Mesenchymal stem cell (in vitro differentiated cells and primary cell): ENCODE measurements at regions not wholly inside any gene's neighbourhood (a gene's known extent, or its start where the extent isn't known, plus 50 kb on each side); places are given as distances from the start of the nearest gene placed in this dataset.

Source experiments
- DNase-seq: peaks from one replicate; pipeline ENCODE4 v3.0.0-alpha.2; 2013
- H2AFZ ChIP-seq: one replicate; pipeline ENCODE4 v1.6.1; 2013; ENCODE audit warnings: low read depth, mild to moderate bottlenecking, control low read depth, inconsistent platforms, low read length, moderate library complexity
- H2AK5ac ChIP-seq: 2 replicates; pipeline ENCODE4 v1.6.1; 2013; ENCODE audit warnings: low read length, moderate library complexity, mild to moderate bottlenecking, inconsistent platforms; ENCODE audit not compliant: severe bottlenecking
- H2BK120ac ChIP-seq: one replicate; pipeline ENCODE4 v1.6.1; 2013; ENCODE audit warnings: low read depth, mild to moderate bottlenecking, inconsistent platforms, low read length, moderate library complexity
- H2BK12ac ChIP-seq, 2 experiments: one replicate each; pipeline ENCODE4 v1.6.1; 2013; ENCODE audit warnings: inconsistent platforms in 2 of 2, low read length in 2 of 2, mild to moderate bottlenecking in 2 of 2, moderate library complexity in 2 of 2, control low read depth in 1 of 2
- H2BK15ac ChIP-seq: one replicate; pipeline ENCODE4 v1.6.1; 2013; ENCODE audit warnings: mild to moderate bottlenecking, low read depth, inconsistent platforms; ENCODE audit not compliant: poor library complexity, severe bottlenecking
- H2BK5ac ChIP-seq: 2 replicates; pipeline ENCODE4 v1.6.1; 2013; ENCODE audit warnings: low read depth, mild to moderate bottlenecking, low read length, control low read depth, inconsistent platforms; ENCODE audit not compliant: poor library complexity, severe bottlenecking
- H3K14ac ChIP-seq, 2 experiments: one replicate each; pipeline ENCODE4 v1.6.1; 2013; ENCODE audit warnings: inconsistent platforms in 2 of 2, low read length in 2 of 2, control low read depth in 1 of 2, mild to moderate bottlenecking in 1 of 2, moderate library complexity in 1 of 2
- H3K18ac ChIP-seq, 2 experiments: one replicate each; pipeline ENCODE4 v1.6.1; 2013; ENCODE audit warnings: inconsistent platforms in 2 of 2, low read length in 2 of 2, control low read depth in 1 of 2, low read depth in 1 of 2, mild to moderate bottlenecking in 1 of 2
- H3K23ac ChIP-seq, 2 experiments: one replicate each; pipeline ENCODE4 v1.6.1; 2013; ENCODE audit warnings: inconsistent platforms in 2 of 2, low read length in 2 of 2, mild to moderate bottlenecking in 2 of 2, moderate library complexity in 2 of 2, control low read depth in 1 of 2
- H3K27ac ChIP-seq: 2 replicates; pipeline ENCODE4 v1.5.1; 2013; ENCODE audit warnings: mild to moderate bottlenecking, moderate library complexity, low read length, control low read depth, inconsistent platforms; ENCODE audit not compliant: poor library complexity, severe bottlenecking
- H3K27me3 ChIP-seq, 2 experiments: 2 replicates each; pipeline versions ENCODE4 v1.6.1 to v1.7.0; 2013; ENCODE audit warnings: low read length in 2 of 2, mild to moderate bottlenecking in 2 of 2, moderate library complexity in 2 of 2, control low read depth in 1 of 2, inconsistent platforms in 1 of 2; ENCODE audit not compliant: control insufficient read depth in 1 of 2, insufficient read depth in 1 of 2
- H3K36me3 ChIP-seq, 2 experiments: 2 replicates each; pipeline versions ENCODE4 v1.6.1 to v1.7.0; 2013; ENCODE audit warnings: low read length in 2 of 2, control low read depth in 1 of 2, inconsistent platforms in 1 of 2, low read depth in 1 of 2, mild to moderate bottlenecking in 1 of 2; ENCODE audit not compliant: insufficient read depth in 2 of 2, control insufficient read depth in 1 of 2
- H3K4ac ChIP-seq, 2 experiments: one replicate each; pipeline ENCODE4 v1.6.1; 2013; ENCODE audit warnings: inconsistent platforms in 2 of 2, low read length in 2 of 2, mild to moderate bottlenecking in 2 of 2, moderate library complexity in 2 of 2, control low read depth in 1 of 2, low read depth in 1 of 2
- H3K4me1 ChIP-seq: 2 replicates; pipeline ENCODE4 v1.6.1; 2013; ENCODE audit warnings: low read depth, low read length, control low read depth; ENCODE audit not compliant: control insufficient read depth, insufficient read depth
- H3K4me2 ChIP-seq: 2 replicates; pipeline ENCODE4 v1.6.1; 2013; ENCODE audit warnings: low read length, mild to moderate bottlenecking, inconsistent platforms; ENCODE audit not compliant: poor library complexity, severe bottlenecking
- H3K4me3 ChIP-seq, 2 experiments: 2 replicates each; pipeline versions ENCODE4 v1.5.1 to v1.7.0; 2013; ENCODE audit warnings: low read length in 2 of 2, mild to moderate bottlenecking in 2 of 2, control low read depth in 1 of 2, low read depth in 1 of 2; ENCODE audit not compliant: insufficient read depth in 1 of 2
- H3K79me1 ChIP-seq: replicated peaks from 2 replicates; pipeline ENCODE4 v1.6.1; 2013; ENCODE audit warnings: mild to moderate bottlenecking, control low read depth, low read length, inconsistent platforms; ENCODE audit not compliant: poor library complexity, severe bottlenecking
- H3K9ac ChIP-seq: 2 replicates; pipeline ENCODE4 v1.7.0; 2013; ENCODE audit warnings: mild to moderate bottlenecking, low read length, moderate library complexity
- H3K9me3 ChIP-seq: 2 replicates; pipeline ENCODE4 v1.7.0; 2013; ENCODE audit warnings: mild to moderate bottlenecking, low read length; ENCODE audit not compliant: control insufficient read depth
- H4K8ac ChIP-seq: one replicate; pipeline ENCODE4 v1.6.1; 2013; ENCODE audit warnings: inconsistent platforms, mild to moderate bottlenecking, low read length, moderate library complexity
- H4K91ac ChIP-seq: one replicate; pipeline ENCODE4 v1.6.1; 2013; ENCODE audit warnings: mild to moderate bottlenecking, low read length, inconsistent platforms
- WGBS: methylation state at CpG from one replicate; pipeline ENCODE4 v1.1.7; 2013; ENCODE audit warnings: mixed read lengths; 5-methylcytosine and 5-hydroxymethylcytosine counted together

DNA sequence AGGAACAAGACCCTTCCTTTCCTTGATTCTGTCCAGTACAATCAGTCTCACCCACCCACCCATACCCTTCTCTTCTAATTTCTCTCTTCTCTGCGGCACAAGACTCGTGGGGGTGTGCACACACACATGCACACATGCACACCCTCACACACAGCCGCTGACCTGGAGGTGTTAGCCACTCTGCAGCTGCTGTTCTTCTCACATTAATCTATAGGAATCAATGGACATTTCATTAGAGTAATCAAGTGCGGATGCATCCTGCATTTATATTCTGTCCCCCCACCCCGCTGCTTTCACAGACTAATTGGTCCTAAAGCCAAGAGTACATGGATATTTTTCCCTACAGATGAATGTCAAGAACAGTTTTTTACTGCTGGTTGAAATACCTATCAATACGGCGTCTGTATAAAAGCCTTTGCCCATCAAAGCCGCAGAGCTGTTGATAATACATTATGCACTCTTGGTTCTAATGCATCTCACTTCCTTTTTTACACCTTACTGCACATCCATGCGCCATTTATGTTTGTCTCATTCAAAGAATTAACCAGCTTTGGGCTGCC lies 186.5 kb upstream of the ONECUT1 start:
- no peaks in the 10 kb centered on the region for H3K79me1 ChIP-seq
- H3K36me3 ChIP-seq, result no peaks in the 10 kb centered on the region
- peaks cover 0 to 4% of the 10 kb centered on the region in 2 experiments for H3K27me3 ChIP-seq
- no peak overlapping the region for H2BK12ac ChIP-seq
- no peak overlapping the region for H2BK15ac ChIP-seq
- no peak overlapping the region for H3K4me3 ChIP-seq
- H2AK5ac ChIP-seq, result no peak overlapping the region
- H3K23ac ChIP-seq, result no peak overlapping the region
- H2BK5ac ChIP-seq, result no peak overlapping the region
- no peak overlapping the region for H3K4ac ChIP-seq
- no peaks in the 10 kb centered on the region for H3K9me3 ChIP-seq
- DNase-seq, result no peak
- 76% methylated on average over 9 of the region's 9 CpGs for WGBS
- H2BK120ac ChIP-seq, result no peak overlapping the region
- H4K91ac ChIP-seq, result no peak overlapping the region
- H3K4me2 ChIP-seq, result no peak overlapping the region
- H3K4me1 ChIP-seq, result no peaks in the 10 kb centered on the region
- no peak overlapping the region for H3K27ac ChIP-seq
- no peak overlapping the region for H3K14ac ChIP-seq
- no peak overlapping the region for H2AFZ ChIP-seq
- no peak overlapping the region for H4K8ac ChIP-seq
- H3K9ac ChIP-seq, result no peak overlapping the region
- no peak overlapping the region for H3K18ac ChIP-seq

DNA sequence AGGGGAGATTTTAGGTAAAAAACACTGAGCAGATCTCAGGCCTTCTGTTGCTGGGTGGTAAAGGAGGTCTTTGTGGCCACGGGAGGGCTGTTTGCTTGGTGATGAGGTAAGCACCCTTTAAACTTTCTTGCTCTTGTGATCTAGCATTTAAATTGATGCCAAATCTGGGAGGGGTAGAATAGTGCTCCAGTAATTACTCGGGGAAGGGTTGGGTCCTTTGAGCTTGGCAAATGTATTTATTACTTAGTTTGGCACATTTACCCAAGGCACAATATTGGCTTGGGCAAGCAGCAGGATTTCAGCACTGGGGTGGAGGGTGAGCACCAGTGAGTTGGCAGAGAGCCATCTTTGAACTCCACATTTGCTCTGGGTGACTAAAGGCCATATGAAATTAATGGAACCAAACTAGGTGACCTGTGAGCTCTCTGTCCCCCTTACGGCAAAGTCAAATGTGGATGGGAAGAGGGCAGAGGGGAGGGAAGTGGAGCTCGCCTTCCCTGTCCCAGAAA lies 185.9 kb upstream of the ONECUT1 start:
- no peak overlapping the region for H3K4me3 ChIP-seq
- no peaks in the 10 kb centered on the region for H3K79me1 ChIP-seq
- no peak overlapping the region for H2BK12ac ChIP-seq
- H2AK5ac ChIP-seq, result no peak overlapping the region
- no peak overlapping the region for H3K4ac ChIP-seq
- H2BK120ac ChIP-seq, result no peak overlapping the region
- H2BK15ac ChIP-seq, result no peak overlapping the region
- no peak overlapping the region for H4K8ac ChIP-seq
- no peak overlapping the region for H3K18ac ChIP-seq
- peaks cover 0 to 4% of the 10 kb centered on the region in 2 experiments for H3K27me3 ChIP-seq
- H3K36me3 ChIP-seq, result no peaks in the 10 kb centered on the region
- H3K27ac ChIP-seq, result no peak overlapping the region
- DNase-seq, result no peak
- no peak overlapping the region for H4K91ac ChIP-seq
- no peak overlapping the region for H2BK5ac ChIP-seq
- no peak overlapping the region for H3K9ac ChIP-seq
- no peak overlapping the region for H3K4me2 ChIP-seq
- no peak overlapping the region for H2AFZ ChIP-seq
- 66% methylated on average over 4 of the region's 4 CpGs for WGBS
- no peaks in the 10 kb centered on the region for H3K9me3 ChIP-seq
- no peak overlapping the region for H3K14ac ChIP-seq
- no peaks in the 10 kb centered on the region for H3K4me1 ChIP-seq
- no peak overlapping the region for H3K23ac ChIP-seq

DNA sequence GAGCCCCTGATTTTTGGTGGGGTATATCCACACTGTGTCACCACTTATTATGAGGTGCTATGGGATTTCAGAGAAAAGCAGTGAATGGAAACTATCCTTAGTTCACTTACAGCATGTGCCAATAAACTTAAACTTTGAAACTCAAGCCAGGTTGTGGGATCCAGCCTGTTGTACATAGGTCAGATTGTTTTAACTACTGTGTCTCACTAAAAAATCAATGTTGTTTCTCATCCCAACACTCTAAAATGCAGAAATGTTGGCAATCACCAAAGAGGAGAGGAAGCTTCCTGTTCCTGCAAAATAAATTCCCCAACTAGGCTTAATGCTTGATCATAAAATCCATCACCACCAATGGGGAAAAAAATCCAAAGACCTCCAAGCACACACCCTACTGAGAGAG lies 173.7 kb upstream of the ONECUT1 start:
- Histone ChIP-seq H2BK5ac (no peak overlapping the region), H4K8ac (no peak overlapping the region), H3K4ac (no peak overlapping the region), H3K27me3 (no peaks in the 10 kb centered on the region), H3K23ac (no peak overlapping the region), H2BK120ac (no peak overlapping the region), H3K9me3 (no peaks in the 10 kb centered on the region), H3K27ac (no peak overlapping the region), H2BK15ac (no peak overlapping the region), H3K4me1 (no peaks in the 10 kb centered on the region), H3K4me3 (no peak overlapping the region), H4K91ac (no peak overlapping the region), H3K4me2 (no peak overlapping the region), H3K18ac (no peak overlapping the region), H3K79me1 (no peaks in the 10 kb centered on the region), H3K14ac (no peak overlapping the region), H3K36me3 (no peaks in the 10 kb centered on the region), H3K9ac (no peak overlapping the region), H2BK12ac (no peak overlapping the region), H2AFZ (no peak overlapping the region), H2AK5ac (no peak overlapping the region)
- no peak for DNase-seq

DNA sequence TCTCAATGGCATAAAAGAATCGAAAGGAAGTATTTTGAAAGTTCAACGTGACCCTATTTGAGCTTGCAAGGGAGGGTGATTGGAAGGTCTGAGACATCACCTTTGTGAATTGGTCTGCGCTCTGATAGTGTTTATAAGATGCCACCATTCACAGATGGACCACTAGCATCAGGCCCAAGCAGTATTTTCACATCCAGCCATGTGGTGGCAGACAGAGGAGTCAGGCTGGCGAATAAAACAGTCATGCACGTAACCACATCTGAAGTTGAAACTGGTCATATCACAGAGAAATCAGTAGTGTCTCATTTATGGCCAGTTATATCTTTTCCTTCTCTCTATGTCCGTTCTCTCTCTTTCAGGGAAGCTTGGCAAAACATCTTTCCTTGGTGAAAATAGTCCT lies 170.1 kb upstream of the ONECUT1 start:
- H3K36me3 ChIP-seq, result no peaks in the 10 kb centered on the region
- 65% methylated on average over 6 of the region's 6 CpGs for WGBS

More for the DNA sequence above, 170.1 kb upstream of the ONECUT1 start:
- Histone ChIP-seq H2AFZ (no peak overlapping the region), H2BK120ac (no peak overlapping the region), H3K9ac (no peak overlapping the region), H3K4me2 (no peak overlapping the region), H3K27me3 (no peaks in the 10 kb centered on the region), H3K18ac (no peak overlapping the region), H2AK5ac (no peak overlapping the region), H3K23ac (no peak overlapping the region), H3K4ac (no peak overlapping the region), H3K79me1 (no peaks in the 10 kb centered on the region), H2BK5ac (no peak overlapping the region), H3K14ac (no peak overlapping the region), H3K27ac (no peak overlapping the region), H3K9me3 (no peaks in the 10 kb centered on the region), H3K4me1 (no peaks in the 10 kb centered on the region), H2BK15ac (no peak overlapping the region), H2BK12ac (no peak overlapping the region), H4K8ac (no peak overlapping the region), H4K91ac (no peak overlapping the region), H3K4me3 (no peak overlapping the region)
- no peak for DNase-seq
